GM12878 (cell line): ENCODE measurements at regions not wholly inside any gene's neighbourhood (a gene's known extent, or its start where the extent isn't known, plus 50 kb on each side); places are given as distances from the start of the nearest gene placed in this dataset.

Source experiments
- ATAC-seq: fragments of 200-7000 bp; cut with Tn5 transposase; 3 replicates; pipeline ENCODE4 v1.9.1; 2020; ENCODE audit warnings: mild to moderate bottlenecking, moderate library complexity
- BruUV-seq: library from RNA; stranded (reverse); fragments of 400-500 nt; replicated peaks from 2 replicates; lab custom pipeline; 2021; lab: Mats Ljungman, UMichigan
- CTCF ChIA-PET: fragments of 300-600 bp; sonication (Branson Sonifier 250); formaldehyde crosslinking; extraction: SDS; loops from one replicate; lab custom pipeline; 2021; ENCODE audit warnings: inconsistent platforms; lab: Yijun Ruan, JAX
- POLR2A ChIA-PET: fragments of 350-600 bp; formaldehyde crosslinking; extraction: SDS; loops from one replicate; lab custom pipeline; 2021; ENCODE audit warnings: inconsistent platforms; lab: Charles Lee
- RAD21 ChIA-PET: fragments of 300-600 bp; sonication (Branson Sonifier 250); formaldehyde crosslinking; loops from one replicate; lab custom pipeline; 2023; ENCODE audit warnings: antibody characterized with exemption; ENCODE audit not compliant: unreplicated experiment; lab: Charles Lee
- SMC1A ChIA-PET: fragments of 300-600 bp; sonication (Branson Sonifier 250); formaldehyde crosslinking; loops from one replicate; lab custom pipeline; 2023; ENCODE audit not compliant: unreplicated experiment, uncharacterized antibody; lab: Charles Lee
- DNase-seq: peaks from one replicate; pipeline ENCODE4 v3.0.0-alpha.2; 2011; ENCODE audit warnings: low read depth, low spot score
- FAIRE-seq: peaks from 3 replicates; lab custom pipeline; 2011; peaks lifted over from hg19 to GRCh38; lab: Jason Lieb, UNC
- H2AFZ ChIP-seq: 2 replicates; pipeline ENCODE4 v1.6.0; 2011; ENCODE audit warnings: low read depth, low read length, control low read depth; ENCODE audit not compliant: control insufficient read depth
- H3K27ac ChIP-seq: 2 replicates; pipeline ENCODE4 v1.5.1; 2011; ENCODE audit warnings: control low read depth; ENCODE audit not compliant: control insufficient read depth, insufficient read depth
- H3K27me3 ChIP-seq, 2 experiments: replicated peaks in 1 of 2; 2 replicates each; pipeline versions ENCODE4 v1.6.0 to v1.6.1; 2011; ENCODE audit warnings: low read length in 1 of 2; ENCODE audit not compliant: control insufficient read depth in 2 of 2, insufficient read depth in 2 of 2
- H3K36me3 ChIP-seq, 2 experiments: 2 replicates each; pipeline ENCODE4 v1.5.1; 2011; ENCODE audit warnings: low read length in 1 of 2; ENCODE audit not compliant: control insufficient read depth in 2 of 2, insufficient read depth in 2 of 2
- H3K4me1 ChIP-seq: 2 replicates; pipeline ENCODE4 v1.6.1; 2011; ENCODE audit warnings: mild to moderate bottlenecking, low read length, moderate library complexity, mixed read lengths; ENCODE audit not compliant: control insufficient read depth, insufficient read depth
- H3K4me2 ChIP-seq: 2 replicates; pipeline ENCODE4 v1.6.0; 2011; ENCODE audit warnings: control low read depth; ENCODE audit not compliant: control insufficient read depth, insufficient read depth
- H3K4me3 ChIP-seq: fragments of 200-600 bp; sonication (generic); 2 replicates; pipeline ENCODE4 v1.5.1; 2016
- H3K79me2 ChIP-seq: 2 replicates; pipeline ENCODE4 v1.6.0; 2011; ENCODE audit warnings: low read length; ENCODE audit not compliant: control insufficient read depth, insufficient read depth
- H3K9ac ChIP-seq: 2 replicates; pipeline ENCODE4 v1.8.0; 2011; ENCODE audit warnings: low read length, control low read depth, mixed read lengths; ENCODE audit not compliant: control insufficient read depth, insufficient read depth
- H3K9me3 ChIP-seq: replicated peaks from 3 replicates; pipeline ENCODE4 v1.5.1; 2011; ENCODE audit warnings: mild to moderate bottlenecking, low read length; ENCODE audit not compliant: control insufficient read depth, insufficient read depth
- H4K20me1 ChIP-seq: 2 replicates; pipeline ENCODE4 v1.6.0; 2011; ENCODE audit not compliant: control insufficient read depth, insufficient read depth
- IKZF1 ChIP-seq: fragments of 450-650 bp; conservative IDR thresholded peaks from 2 replicates; pipeline ENCODE4 v1.6.1; 2017; ENCODE audit warnings: antibody characterized with exemption, mild to moderate bottlenecking
- MTA2 ChIP-seq: fragments of 450-650 bp; IDR thresholded peaks from 2 replicates; pipeline ENCODE4 v1.6.1; 2016; ENCODE audit warnings: low read depth, mild to moderate bottlenecking, moderate library complexity
- NR2F1 ChIP-seq: fragments of 450-650 bp; conservative IDR thresholded peaks from 2 replicates; pipeline ENCODE4 v1.6.1; 2017; ENCODE audit warnings: mild to moderate bottlenecking
- RAD21 ChIP-seq: IDR thresholded peaks from 2 replicates; pipeline ENCODE4 v1.6.1; 2011; ENCODE audit warnings: mild to moderate bottlenecking, low read depth, low read length, moderate library complexity; ENCODE audit not compliant: insufficient read depth
- SMC3 ChIP-seq: IDR thresholded peaks from 2 replicates; pipeline ENCODE4 v1.6.1; 2011; ENCODE audit warnings: low read length, improper control_type of control experiment, borderline replicate concordance
- ZBTB11 ChIP-seq: fragments of 450-650 bp; formaldehyde crosslinking; IDR thresholded peaks from 2 replicates; pipeline ENCODE4 v1.5.0; 2022; ENCODE audit warnings: mild to moderate bottlenecking, missing genetic modification characterization
- ZZZ3 ChIP-seq: IDR thresholded peaks from 2 replicates; pipeline ENCODE4 v1.6.1; 2011; ENCODE audit warnings: low read depth; ENCODE audit not compliant: control insufficient read depth, insufficient read length
- WGBS: methylation state at CpG from one replicate; pipeline ENCODE4 v1.1.6; 2016; ENCODE audit warnings: low lambda C conversion rate; ENCODE audit not compliant: insufficient replicate concordance, insufficient coverage; ENCODE audit errors: missing lambda C conversion rate; 5-methylcytosine and 5-hydroxymethylcytosine counted together
- in situ Hi-C: fragments of 300-500 bp; cut with MboI; formaldehyde crosslinking; loops from 9 replicates; pipeline ENCODE4 v1.14.3; 2018; ENCODE audit warnings: mixed read lengths
- intact Hi-C: fragments of 100-400 bp; cut with micrococcal nuclease; formaldehyde crosslinking; loops from one replicate; pipeline ENCODE4 v1.14.2; 2022; ENCODE audit not compliant: unreplicated experiment

DNA sequence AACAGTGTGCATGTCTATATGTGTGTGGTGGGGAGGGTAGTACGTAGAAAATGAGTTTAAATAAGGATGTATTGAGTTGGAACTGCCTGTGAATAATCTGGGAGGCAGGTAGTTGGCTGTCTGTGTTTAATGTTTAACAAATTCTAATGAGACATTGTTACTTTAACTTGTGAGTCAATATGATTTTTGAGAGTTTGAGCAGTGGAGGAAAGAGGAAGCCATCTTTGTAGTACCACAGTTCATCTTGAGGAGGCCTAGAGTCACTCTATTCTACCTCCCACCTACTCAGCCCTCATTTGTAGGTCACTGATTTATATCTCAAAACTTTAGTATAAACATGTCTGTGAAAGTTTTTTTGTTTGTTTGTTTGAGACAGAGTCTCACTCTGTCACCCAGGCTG, 129.9 kb upstream of the ITGB1 start:
- H3K36me3 ChIP-seq = no peaks in the 10 kb centered on the region
- ChIA-PET RAD21 (no interaction called here), POLR2A (no interaction called here), SMC1A (no interaction called here), CTCF (no interaction called here)
- no peak overlapping the region for H3K27ac ChIP-seq
- peaks cover 2% of the 10 kb centered on the region; the same call in 1 of the 3 replicates for H3K9me3 ChIP-seq
- no peak overlapping the region for H2AFZ ChIP-seq
- H3K9ac ChIP-seq = no peak overlapping the region
- no peaks in the 10 kb centered on the region for H3K27me3 ChIP-seq
- in situ Hi-C loops (no loop called here), intact Hi-C loops (no loop called here)
- no peaks in the 10 kb centered on the region for H4K20me1 ChIP-seq
- peaks cover under 1% of the 10 kb centered on the region for H3K4me1 ChIP-seq
- H3K79me2 ChIP-seq = no peaks in the 10 kb centered on the region
- DNase-seq (no peak), FAIRE-seq (no peak), ATAC-seq (no peak)
- TF ChIP-seq MTA2 (no peak), NR2F1 (no peak), RAD21 (no peak), IKZF1 (no peak), SMC3 (no peak), ZZZ3 (no peak), ZBTB11 (no peak)
- WGBS = 0% methylated on average over 1 of the region's 1 CpG
- no TSS peak for BruUV-seq
- H3K4me3 ChIP-seq = no peak overlapping the region
- no peak overlapping the region for H3K4me2 ChIP-seq
